ENCODE measurements at regions not wholly inside any gene's neighbourhood (a gene's known extent, or its start where the extent isn't known, plus 50 kb on each side); places are given as distances from the start of the nearest gene placed in this dataset.

- H3K4me3 ChIP-seq = no peak overlapping the region
- peak in 1 of 8 donors; percentile 39 for ATAC-seq
- peaks cover 0 to 31% (median 6%) of the 10 kb centered on the region in 9 donors for H3K4me1 ChIP-seq
Measured at GRCh38 chr2:217551252-217551899, 451.4 kb downstream of the TNS1 start.

GRCh38 chr2:217539126-217539525, 463.7 kb downstream of the TNS1 start:
- TF ChIP-seq CTCF (IDR thresholded peaks at IDR 0.05) = no peak
- Histone ChIP-seq H3K4me3 (no peak overlapping the region), H3K9me3 (no peaks in the 10 kb centered on the region), H3K4me1 (peaks cover 0 to 24% (median 0%) of the 10 kb centered on the region in 9 donors), H3K27me3 (no peaks in the 10 kb centered on the region), H3K36me3 (no peaks in the 10 kb centered on the region), H3K27ac (no peak overlapping the region)
- 82 to 84% methylated on average over 2 of the region's 2 CpGs for WGBS, 2 donors
- no peak for ATAC-seq
- no peak for DNase-seq
- intact Hi-C loops (cut with DNase I) = loop anchor here in 1 of 10 donors (10.0 kb wide), 1 partner anchor 116 kb away; no protein-coding TSS in a partner anchor

More at GRCh38 chr2:217551252-217551899, 451.4 kb downstream of the TNS1 start:
- intact Hi-C loops (cut with DNase I) = no loop called here
- H3K36me3 ChIP-seq = no peaks in the 10 kb centered on the region
- no peak for DNase-seq
- peaks cover 0 to 4% (median 0%) of the 10 kb centered on the region in 11 donors for H3K9me3 ChIP-seq
- WGBS, 2 donors = 57 to 67% methylated on average over 3 of the region's 3 CpGs
- TF ChIP-seq CTCF (IDR thresholded peaks at IDR 0.05) = no peak
- no peaks in the 10 kb centered on the region for H3K27me3 ChIP-seq
- H3K27ac ChIP-seq = no peak overlapping the region

- ATAC-seq = no peak
- no peak for TF ChIP-seq CTCF (IDR thresholded peaks at IDR 0.05)
- intact Hi-C loops (cut with DNase I) = loop anchor here in 1 of 10 donors (10.0 kb wide), 1 partner anchor 116 kb away; no protein-coding TSS in a partner anchor
- no peaks in the 10 kb centered on the region for H3K36me3 ChIP-seq
- peaks cover 0 to 24% (median 0%) of the 10 kb centered on the region in 9 donors for H3K4me1 ChIP-seq
- no peaks in the 10 kb centered on the region for H3K27me3 ChIP-seq
- H3K9me3 ChIP-seq = no peaks in the 10 kb centered on the region
- 96% methylated on average over 2 of the region's 2 CpGs for WGBS, 2 donors
- no peak for DNase-seq
- no peak overlapping the region for H3K27ac ChIP-seq
- no peak overlapping the region for H3K4me3 ChIP-seq
Measured at GRCh38 chr2:217538719-217539118, 464.1 kb downstream of the TNS1 start.

GRCh38 chr2:217535957-217536708, 466.7 kb downstream of the TNS1 start:
- Histone ChIP-seq H3K27ac (peak overlapping the region in 2 of 10 donors; percentile 17 to 23), H3K4me1 (peaks cover 0 to 24% (median 0%) of the 10 kb centered on the region in 9 donors), H3K9me3 (no peaks in the 10 kb centered on the region), H3K27me3 (no peaks in the 10 kb centered on the region), H3K36me3 (no peaks in the 10 kb centered on the region), H3K4me3 (no peak overlapping the region)
- ATAC-seq (peak in 5 of 8 donors; percentile 46 to 65 (median 55)), DNase-seq (no peak)
- TF ChIP-seq CTCF (IDR thresholded peaks at IDR 0.05) = no peak
- intact Hi-C loops (cut with DNase I) = loop anchor here in 1 of 10 donors (10.0 kb wide), 1 partner anchor 119 kb away; no protein-coding TSS in a partner anchor
- WGBS, 2 donors = 52 to 58% methylated on average over 6 of the region's 6 CpGs
